ENCODE measurements at regions not wholly inside any gene's neighbourhood (a gene's known extent, or its start where the extent isn't known, plus 50 kb on each side); places are given as distances from the start of the nearest gene placed in this dataset.

DNA sequence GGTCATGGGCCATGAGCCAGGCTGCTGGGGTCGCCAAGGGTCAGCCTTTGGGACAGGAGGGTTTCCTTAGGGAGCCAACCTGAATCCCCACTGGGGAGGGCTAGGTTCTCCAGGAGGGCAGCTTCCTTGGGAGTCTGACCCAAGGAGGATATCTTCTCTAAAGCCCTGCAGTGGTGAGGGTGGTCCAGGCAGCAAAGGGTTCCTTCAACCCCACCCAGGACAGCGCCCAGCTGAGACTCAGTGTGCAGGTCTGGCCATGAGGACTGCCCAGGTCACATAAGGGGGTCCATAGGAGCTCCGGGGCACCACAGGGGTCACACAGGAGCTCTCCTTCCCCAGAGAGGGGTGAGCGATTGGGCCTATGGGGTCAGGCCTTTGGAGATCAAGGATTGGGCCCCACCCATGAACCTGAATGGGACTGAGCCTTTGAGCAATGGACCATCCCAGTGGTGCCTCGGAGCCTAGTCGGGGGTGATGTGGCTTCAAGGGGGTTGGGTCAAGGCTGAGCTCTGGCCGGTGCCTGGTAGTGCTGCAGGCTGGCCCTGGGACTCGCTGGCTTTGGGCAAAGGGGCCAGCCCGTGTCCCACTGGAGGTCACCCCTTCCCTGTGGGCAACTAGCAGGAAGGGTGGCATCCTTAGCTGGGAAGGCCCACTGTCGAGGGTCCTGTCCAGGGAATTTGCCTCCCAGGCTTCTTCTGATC lies 216.5 kb downstream of the SNRPN start:
- H3K4me1 Mint-ChIP-seq (ENCODE audit: low read depth, unreplicated experiment): no peaks in the 10 kb centered on the region
- H2AFZ ChIP-seq (ENCODE audit: low read depth, low read length): no peak overlapping the region
- no peaks in the 10 kb centered on the region for H3K27me3 ChIP-seq (ENCODE audit: insufficient read depth, low read length)
- no peak overlapping the region for H3K27ac ChIP-seq (ENCODE audit: low read depth, low read length)
- FAIRE-seq: no peak
- no peaks in the 10 kb centered on the region for H3K79me2 ChIP-seq (ENCODE audit: insufficient read depth, low read length)
- no peak overlapping the region for H3K4me3 ChIP-seq (ENCODE audit: insufficient read depth, low read depth, low read length)
- H4K20me1 ChIP-seq (ENCODE audit: insufficient read depth, low read length): no peaks in the 10 kb centered on the region
- H3K4me1 ChIP-seq (ENCODE audit: insufficient read depth, low read length): no peaks in the 10 kb centered on the region
- H3K36me3 Mint-ChIP-seq (ENCODE audit: low read depth, unreplicated experiment): peaks cover 4% of the 10 kb centered on the region
- H3K27ac Mint-ChIP-seq (ENCODE audit: unreplicated experiment): no peak overlapping the region
- H3K9me3 Mint-ChIP-seq (ENCODE audit: unreplicated experiment): peaks cover 20% of the 10 kb centered on the region
- H3K4me3 Mint-ChIP-seq (ENCODE audit: unreplicated experiment): no peak overlapping the region
- TF ChIP-seq, protein P1, sequence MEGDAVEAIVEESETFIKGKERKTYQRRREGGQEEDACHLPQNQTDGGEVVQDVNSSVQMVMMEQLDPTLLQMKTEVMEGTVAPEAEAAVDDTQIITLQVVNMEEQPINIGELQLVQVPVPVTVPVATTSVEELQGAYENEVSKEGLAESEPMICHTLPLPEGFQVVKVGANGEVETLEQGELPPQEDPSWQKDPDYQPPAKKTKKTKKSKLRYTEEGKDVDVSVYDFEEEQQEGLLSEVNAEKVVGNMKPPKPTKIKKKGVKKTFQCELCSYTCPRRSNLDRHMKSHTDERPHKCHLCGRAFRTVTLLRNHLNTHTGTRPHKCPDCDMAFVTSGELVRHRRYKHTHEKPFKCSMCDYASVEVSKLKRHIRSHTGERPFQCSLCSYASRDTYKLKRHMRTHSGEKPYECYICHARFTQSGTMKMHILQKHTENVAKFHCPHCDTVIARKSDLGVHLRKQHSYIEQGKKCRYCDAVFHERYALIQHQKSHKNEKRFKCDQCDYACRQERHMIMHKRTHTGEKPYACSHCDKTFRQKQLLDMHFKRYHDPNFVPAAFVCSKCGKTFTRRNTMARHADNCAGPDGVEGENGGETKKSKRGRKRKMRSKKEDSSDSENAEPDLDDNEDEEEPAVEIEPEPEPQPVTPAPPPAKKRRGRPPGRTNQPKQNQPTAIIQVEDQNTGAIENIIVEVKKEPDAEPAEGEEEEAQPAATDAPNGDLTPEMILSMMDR (IDR thresholded peaks at IDR 0.05; ENCODE audit: insufficient read depth, low read depth, low read length): no peak
- no peak overlapping the region for H3K4me2 ChIP-seq (ENCODE audit: low read length)
- no peaks in the 10 kb centered on the region for H3K27me3 Mint-ChIP-seq (ENCODE audit: low read depth, unreplicated experiment)
- H3K9me3 ChIP-seq (ENCODE audit: insufficient read depth, low read depth, low read length): peaks cover 27% of the 10 kb centered on the region
- H3K36me3 ChIP-seq (ENCODE audit: insufficient read depth, low read length): no peaks in the 10 kb centered on the region
- no peak overlapping the region for H3K9ac ChIP-seq (ENCODE audit: low read length)
- no peak for DNase-seq (ENCODE audit: low read depth)

DNA sequence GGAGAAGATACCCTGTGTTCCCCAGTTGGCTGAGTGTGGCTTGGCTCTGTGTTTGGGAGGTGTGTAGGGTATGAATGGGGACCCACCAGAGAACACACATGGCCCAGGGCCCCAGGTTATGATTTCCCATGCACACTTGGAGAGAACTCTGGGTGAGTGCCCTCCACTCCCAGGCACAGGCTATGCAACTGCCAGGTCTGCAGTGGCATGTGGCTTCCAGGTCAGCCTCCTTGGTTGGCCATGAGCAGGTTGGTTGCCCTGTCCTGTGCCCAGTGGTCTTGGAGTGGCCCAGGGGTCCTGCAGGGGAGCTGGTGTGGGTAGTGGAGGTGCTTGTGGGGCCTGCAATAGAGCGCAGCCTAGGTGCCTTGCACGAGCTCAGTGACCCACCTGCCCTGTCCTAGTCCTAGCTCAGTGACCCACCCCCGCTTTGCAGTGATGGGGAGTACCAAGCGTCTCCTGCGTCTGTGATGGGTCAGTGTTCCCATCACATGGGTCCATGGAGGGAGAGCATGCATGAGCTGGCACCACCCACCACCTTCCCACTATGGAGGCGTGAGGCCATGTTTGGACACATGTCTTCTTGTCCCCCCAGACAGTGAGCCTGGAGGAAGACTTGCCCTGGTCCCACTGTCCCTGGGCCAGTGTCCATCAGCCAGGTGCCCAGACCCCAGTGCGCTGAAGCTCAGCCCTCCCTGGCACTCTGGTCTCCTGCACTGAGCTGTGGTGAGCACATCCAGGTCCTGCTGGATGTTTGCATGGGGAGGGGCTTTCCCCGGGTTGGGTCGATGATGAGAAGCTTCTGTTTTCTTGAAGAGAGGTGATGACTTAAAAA lies 217.3 kb downstream of the SNRPN start:
- no peaks in the 10 kb centered on the region for H3K4me1 Mint-ChIP-seq (ENCODE audit: low read depth, unreplicated experiment)
- H3K27me3 ChIP-seq (ENCODE audit: insufficient read depth, low read length): no peaks in the 10 kb centered on the region
- no peak overlapping the region for H3K4me3 Mint-ChIP-seq (ENCODE audit: unreplicated experiment)
- DNase-seq (ENCODE audit: low read depth) (no peak), FAIRE-seq (no peak)
- no peaks in the 10 kb centered on the region for H3K79me2 ChIP-seq (ENCODE audit: insufficient read depth, low read length)
- peaks cover 4% of the 10 kb centered on the region for H3K36me3 Mint-ChIP-seq (ENCODE audit: low read depth, unreplicated experiment)
- no peak overlapping the region for H3K4me3 ChIP-seq (ENCODE audit: insufficient read depth, low read depth, low read length)
- no peak overlapping the region for H3K4me2 ChIP-seq (ENCODE audit: low read length)
- peaks cover 27% of the 10 kb centered on the region for H3K9me3 ChIP-seq (ENCODE audit: insufficient read depth, low read depth, low read length)
- H3K27ac Mint-ChIP-seq (ENCODE audit: unreplicated experiment): no peak overlapping the region
- no peaks in the 10 kb centered on the region for H3K27me3 Mint-ChIP-seq (ENCODE audit: low read depth, unreplicated experiment)
- no peaks in the 10 kb centered on the region for H3K36me3 ChIP-seq (ENCODE audit: insufficient read depth, low read length)
- no peaks in the 10 kb centered on the region for H4K20me1 ChIP-seq (ENCODE audit: insufficient read depth, low read length)
- H3K9ac ChIP-seq (ENCODE audit: low read length): no peak overlapping the region
- no peaks in the 10 kb centered on the region for H3K4me1 ChIP-seq (ENCODE audit: insufficient read depth, low read length)
- peaks cover 20% of the 10 kb centered on the region for H3K9me3 Mint-ChIP-seq (ENCODE audit: unreplicated experiment)
- TF ChIP-seq, protein P1 (IDR thresholded peaks at IDR 0.05; ENCODE audit: insufficient read depth, low read depth, low read length): no peak
- no peak for TF ChIP-seq EZH2 (IDR thresholded peaks at IDR 0.05; ENCODE audit: insufficient read depth, low read length)
- no peak overlapping the region for H3K27ac ChIP-seq (ENCODE audit: low read depth, low read length)
- no peak overlapping the region for H2AFZ ChIP-seq (ENCODE audit: low read depth, low read length)

DNA sequence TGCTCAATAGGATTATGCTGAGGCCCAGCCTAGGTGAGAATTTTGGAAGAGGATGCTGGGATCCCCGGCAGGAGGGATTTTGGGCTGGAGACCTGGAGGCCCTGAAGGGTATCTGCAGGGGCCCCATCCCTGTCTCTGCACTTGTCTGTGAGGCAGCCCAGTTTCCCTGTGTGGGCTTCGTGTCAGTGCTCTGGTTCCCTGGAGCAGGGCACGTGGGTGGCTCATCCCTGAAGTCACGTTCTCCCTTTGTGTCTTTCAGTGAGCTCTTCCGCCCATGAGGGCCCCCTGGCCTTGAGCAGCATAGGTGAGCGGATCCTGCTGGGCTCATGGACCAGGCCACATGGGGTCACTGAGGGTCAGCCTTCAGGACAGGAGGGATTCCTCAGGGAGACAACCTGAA lies 217.9 kb downstream of the SNRPN start:
- no peak overlapping the region for H3K4me3 Mint-ChIP-seq (ENCODE audit: unreplicated experiment)
- no peak overlapping the region for H3K27ac ChIP-seq (ENCODE audit: low read depth, low read length)
- TF ChIP-seq, protein P1 (IDR thresholded peaks at IDR 0.05; ENCODE audit: insufficient read depth, low read depth, low read length): no peak
- no peak for TF ChIP-seq EZH2 (IDR thresholded peaks at IDR 0.05; ENCODE audit: insufficient read depth, low read length)
- H3K4me1 ChIP-seq (ENCODE audit: insufficient read depth, low read length): no peaks in the 10 kb centered on the region
- H3K27ac Mint-ChIP-seq (ENCODE audit: unreplicated experiment): no peak overlapping the region
- no peak overlapping the region for H3K4me2 ChIP-seq (ENCODE audit: low read length)
- peaks cover 25% of the 10 kb centered on the region for H3K9me3 Mint-ChIP-seq (ENCODE audit: unreplicated experiment)
- H3K4me1 Mint-ChIP-seq (ENCODE audit: low read depth, unreplicated experiment): no peaks in the 10 kb centered on the region
- H3K27me3 ChIP-seq (ENCODE audit: insufficient read depth, low read length): no peaks in the 10 kb centered on the region
- H3K36me3 ChIP-seq (ENCODE audit: insufficient read depth, low read length): no peaks in the 10 kb centered on the region
- no peak overlapping the region for H3K4me3 ChIP-seq (ENCODE audit: insufficient read depth, low read depth, low read length)
- H3K36me3 Mint-ChIP-seq (ENCODE audit: low read depth, unreplicated experiment): peaks cover 4% of the 10 kb centered on the region
- no peak for FAIRE-seq
- H3K79me2 ChIP-seq (ENCODE audit: insufficient read depth, low read length): no peaks in the 10 kb centered on the region
- peaks cover 27% of the 10 kb centered on the region for H3K9me3 ChIP-seq (ENCODE audit: insufficient read depth, low read depth, low read length)
- H3K9ac ChIP-seq (ENCODE audit: low read length): no peak overlapping the region
- no peak for DNase-seq (ENCODE audit: low read depth)
- H4K20me1 ChIP-seq (ENCODE audit: insufficient read depth, low read length): no peaks in the 10 kb centered on the region
- H2AFZ ChIP-seq (ENCODE audit: low read depth, low read length): no peak overlapping the region
- no peaks in the 10 kb centered on the region for H3K27me3 Mint-ChIP-seq (ENCODE audit: low read depth, unreplicated experiment)

Data from astrocyte (in vitro differentiated cells and primary cell).